Trophoblast cell (in vitro differentiated cells and primary cell): ENCODE measurements at regions not wholly inside any gene's neighbourhood (a gene's known extent, or its start where the extent isn't known, plus 50 kb on each side); places are given as distances from the start of the nearest gene placed in this dataset.

Experiments used
- DNase-seq, 2 donors: peaks; one replicate each; pipeline ENCODE4 v3.0.0-alpha.2; 2016
- H2AFZ ChIP-seq: 2 replicates; pipeline ENCODE4 v1.6.1; 2013; ENCODE audit warnings: low read length, moderate library complexity, mild to moderate bottlenecking; ENCODE audit not compliant: insufficient read depth, poor library complexity
- H2AK5ac ChIP-seq: 2 replicates; pipeline ENCODE4 v1.6.1; 2013; ENCODE audit warnings: mild to moderate bottlenecking, low read length
- H2BK120ac ChIP-seq: 2 replicates; pipeline ENCODE4 v1.6.1; 2013; ENCODE audit warnings: low read length, mild to moderate bottlenecking, moderate library complexity; ENCODE audit not compliant: insufficient read depth, poor library complexity
- H2BK12ac ChIP-seq: 2 replicates; pipeline ENCODE4 v1.6.1; 2013; ENCODE audit warnings: mild to moderate bottlenecking, low read length, moderate library complexity
- H2BK5ac ChIP-seq: 2 replicates; pipeline ENCODE4 v1.6.1; 2013; ENCODE audit warnings: low read length, low read depth, moderate library complexity, mild to moderate bottlenecking; ENCODE audit not compliant: poor library complexity
- H3K14ac ChIP-seq: 2 replicates; pipeline ENCODE4 v1.6.1; 2013; ENCODE audit warnings: mild to moderate bottlenecking, low read length
- H3K18ac ChIP-seq: 2 replicates; pipeline ENCODE4 v1.6.1; 2013; ENCODE audit warnings: mild to moderate bottlenecking, low read length
- H3K23ac ChIP-seq: 2 replicates; pipeline ENCODE4 v1.6.1; 2013; ENCODE audit warnings: low read length
- H3K27ac ChIP-seq: 2 replicates; pipeline ENCODE4 v1.5.1; 2013; ENCODE audit warnings: low read depth, mild to moderate bottlenecking, inconsistent platforms, low read length, moderate library complexity
- H3K27me3 ChIP-seq: 2 replicates; pipeline ENCODE4 v1.6.1; 2013; ENCODE audit warnings: inconsistent platforms, mild to moderate bottlenecking, low read length, moderate library complexity; ENCODE audit not compliant: insufficient read depth
- H3K36me3 ChIP-seq, 2 experiments: 1 replicate in 1 of 2; 2 replicates in 1 of 2; pipeline ENCODE4 v1.6.1; 2013; ENCODE audit warnings: low read length in 2 of 2, mild to moderate bottlenecking in 2 of 2, moderate library complexity in 1 of 2; ENCODE audit not compliant: insufficient read depth in 2 of 2, control insufficient read depth in 1 of 2
- H3K4ac ChIP-seq: 2 replicates; pipeline ENCODE4 v1.6.1; 2013; ENCODE audit warnings: low read depth, mild to moderate bottlenecking, low read length, moderate library complexity
- H3K4me1 ChIP-seq, 2 experiments: 1 replicate in 1 of 2; 2 replicates in 1 of 2; pipeline ENCODE4 v1.6.1; 2013; ENCODE audit warnings: low read length in 2 of 2, mild to moderate bottlenecking in 2 of 2, moderate library complexity in 1 of 2; ENCODE audit not compliant: insufficient read depth in 2 of 2, control insufficient read depth in 1 of 2
- H3K4me2 ChIP-seq: 2 replicates; pipeline ENCODE4 v1.6.1; 2013; ENCODE audit warnings: inconsistent platforms, mild to moderate bottlenecking, low read length, moderate library complexity
- H3K4me3 ChIP-seq: 2 replicates; pipeline ENCODE4 v1.5.1; 2013; ENCODE audit warnings: mild to moderate bottlenecking, low read depth, low read length, inconsistent platforms
- H3K79me1 ChIP-seq: one replicate; pipeline ENCODE4 v1.6.1; 2013; ENCODE audit warnings: low read length
- H3K79me2 ChIP-seq: 2 replicates; pipeline ENCODE4 v1.6.1; 2013; ENCODE audit warnings: low read length, mild to moderate bottlenecking; ENCODE audit not compliant: control insufficient read depth, insufficient read depth, poor library complexity
- H3K9ac ChIP-seq: 2 replicates; pipeline ENCODE4 v1.6.1; 2013; ENCODE audit warnings: mild to moderate bottlenecking, low read length
- H3K9me3 ChIP-seq: 2 replicates; pipeline ENCODE4 v1.6.1; 2013; ENCODE audit warnings: low read depth, mild to moderate bottlenecking, control low read depth, inconsistent platforms, low read length; ENCODE audit not compliant: insufficient read depth
- H4K12ac ChIP-seq: 2 replicates; pipeline ENCODE4 v1.6.1; 2013; ENCODE audit warnings: low read depth, mild to moderate bottlenecking, low read length, moderate library complexity
- H4K8ac ChIP-seq: 2 replicates; pipeline ENCODE4 v1.6.1; 2013; ENCODE audit warnings: low read depth, mild to moderate bottlenecking, low read length, moderate library complexity
- H4K91ac ChIP-seq: one replicate; pipeline ENCODE4 v1.6.1; 2013; ENCODE audit warnings: low read depth, mild to moderate bottlenecking, low read length, moderate library complexity
- WGBS: extraction: QIAGEN DNeasy Blood & Tissue Kit; methylation state at CpG from one replicate; pipeline ENCODE4 v1.1.7; 2013; ENCODE audit warnings: missing lambda C conversion rate; ENCODE audit not compliant: insufficient read length, insufficient coverage; ENCODE audit errors: extremely low coverage; 5-methylcytosine and 5-hydroxymethylcytosine counted together

- Histone ChIP-seq H4K8ac (no peak overlapping the region), H2BK12ac (no peak overlapping the region), H2AFZ (no peak overlapping the region), H3K14ac (no peak overlapping the region), H3K4ac (no peak overlapping the region), H3K36me3 (no peaks in the 10 kb centered on the region), H3K4me1 (no peaks in the 10 kb centered on the region), H3K9me3 (no peaks in the 10 kb centered on the region), H4K12ac (no peak overlapping the region), H3K18ac (no peak overlapping the region), H3K27ac (no peak overlapping the region), H3K4me3 (no peak overlapping the region), H2BK120ac (no peak overlapping the region), H2BK5ac (no peak overlapping the region), H3K4me2 (no peak overlapping the region), H4K91ac (no peak overlapping the region), H3K79me1 (no peaks in the 10 kb centered on the region), H3K23ac (no peak overlapping the region), H2AK5ac (no peak overlapping the region), H3K79me2 (no peaks in the 10 kb centered on the region), H3K9ac (no peak overlapping the region), H3K27me3 (no peaks in the 10 kb centered on the region)
- no CpG with 5 or more reads among the region's 1 CpG for WGBS
- DNase-seq, result no peak
Observed at GRCh38 chr5:106675687-106676086, 995.0 kb downstream of the EFNA5 start.

GRCh38 chr5:106673941-106674340 is 996.8 kb downstream of the EFNA5 start:
- Histone ChIP-seq H3K27me3 (no peaks in the 10 kb centered on the region), H3K4me1 (no peaks in the 10 kb centered on the region), H3K4ac (no peak overlapping the region), H3K23ac (no peak overlapping the region), H3K4me3 (no peak overlapping the region), H2BK5ac (no peak overlapping the region), H3K36me3 (no peaks in the 10 kb centered on the region), H2BK12ac (no peak overlapping the region), H3K27ac (no peak overlapping the region), H3K79me2 (no peaks in the 10 kb centered on the region), H4K12ac (no peak overlapping the region), H3K9ac (no peak overlapping the region), H4K8ac (no peak overlapping the region), H3K79me1 (no peaks in the 10 kb centered on the region), H3K4me2 (no peak overlapping the region), H2AFZ (no peak overlapping the region), H3K9me3 (no peaks in the 10 kb centered on the region), H2BK120ac (no peak overlapping the region), H4K91ac (no peak overlapping the region), H3K14ac (no peak overlapping the region), H3K18ac (no peak overlapping the region), H2AK5ac (no peak overlapping the region)
- no CpG with 5 or more reads among the region's 1 CpG for WGBS
- DNase-seq, result no peak

GRCh38 chr5:106661866-106662265 is 1008.9 kb downstream of the EFNA5 start:
- Histone ChIP-seq H3K27ac (no peak overlapping the region), H2BK120ac (no peak overlapping the region), H3K79me1 (no peaks in the 10 kb centered on the region), H3K9ac (no peak overlapping the region), H3K14ac (no peak overlapping the region), H4K8ac (no peak overlapping the region), H3K23ac (no peak overlapping the region), H4K91ac (no peak overlapping the region), H3K4ac (no peak overlapping the region), H3K9me3 (no peaks in the 10 kb centered on the region), H4K12ac (no peak overlapping the region), H3K4me2 (no peak overlapping the region), H2BK12ac (no peak overlapping the region), H3K18ac (no peak overlapping the region), H2AFZ (no peak overlapping the region), H2BK5ac (no peak overlapping the region), H3K36me3 (no peaks in the 10 kb centered on the region), H2AK5ac (no peak overlapping the region), H3K4me1 (no peaks in the 10 kb centered on the region), H3K4me3 (no peak overlapping the region), H3K79me2 (no peaks in the 10 kb centered on the region), H3K27me3 (no peaks in the 10 kb centered on the region)
- WGBS, result no CpG with 5 or more reads among the region's 2 CpGs
- no peak for DNase-seq

GRCh38 chr5:106660681-106661080 is 1010.1 kb downstream of the EFNA5 start:
- no peaks in the 10 kb centered on the region for H3K9me3 ChIP-seq

GRCh38 chr5:106658150-106658549 is 1012.6 kb downstream of the EFNA5 start:
- no peak overlapping the region for H3K4ac ChIP-seq
- H3K4me3 ChIP-seq, result no peak overlapping the region
- H3K4me1 ChIP-seq, result no peaks in the 10 kb centered on the region
- H4K12ac ChIP-seq, result no peak overlapping the region
- H3K27me3 ChIP-seq, result no peaks in the 10 kb centered on the region
- no peak overlapping the region for H3K18ac ChIP-seq
- H2BK12ac ChIP-seq, result no peak overlapping the region
- no peak overlapping the region for H3K23ac ChIP-seq
- H2AFZ ChIP-seq, result no peak overlapping the region
- no peak overlapping the region for H2BK5ac ChIP-seq
- H2BK120ac ChIP-seq, result no peak overlapping the region
- H3K9ac ChIP-seq, result no peak overlapping the region
- H3K36me3 ChIP-seq, result no peaks in the 10 kb centered on the region
- no peak overlapping the region for H2AK5ac ChIP-seq
- no peak overlapping the region for H3K27ac ChIP-seq
- H3K79me2 ChIP-seq, result no peaks in the 10 kb centered on the region
- no peaks in the 10 kb centered on the region for H3K9me3 ChIP-seq
- no peaks in the 10 kb centered on the region for H3K79me1 ChIP-seq
- no peak overlapping the region for H4K8ac ChIP-seq
- no peak for DNase-seq
- H3K4me2 ChIP-seq, result no peak overlapping the region
- no peak overlapping the region for H4K91ac ChIP-seq
- no peak overlapping the region for H3K14ac ChIP-seq

More at GRCh38 chr5:106660681-106661080, 1010.1 kb downstream of the EFNA5 start:
- no peak overlapping the region for H2BK12ac ChIP-seq
- no peak overlapping the region for H2AFZ ChIP-seq
- H3K27me3 ChIP-seq, result no peaks in the 10 kb centered on the region
- H3K4me3 ChIP-seq, result no peak overlapping the region
- no peak overlapping the region for H2AK5ac ChIP-seq
- H3K9ac ChIP-seq, result no peak overlapping the region
- H3K14ac ChIP-seq, result no peak overlapping the region
- no peak overlapping the region for H3K4ac ChIP-seq
- H3K4me1 ChIP-seq, result no peaks in the 10 kb centered on the region
- H3K79me1 ChIP-seq, result no peaks in the 10 kb centered on the region
- no peak overlapping the region for H2BK5ac ChIP-seq
- no peaks in the 10 kb centered on the region for H3K79me2 ChIP-seq
- no peaks in the 10 kb centered on the region for H3K36me3 ChIP-seq
- no peak overlapping the region for H3K4me2 ChIP-seq
- no peak for DNase-seq
- no peak overlapping the region for H3K27ac ChIP-seq
- no peak overlapping the region for H4K91ac ChIP-seq
- H3K18ac ChIP-seq, result no peak overlapping the region
- H2BK120ac ChIP-seq, result no peak overlapping the region
- no peak overlapping the region for H4K8ac ChIP-seq
- H3K23ac ChIP-seq, result no peak overlapping the region
- H4K12ac ChIP-seq, result no peak overlapping the region
